MM.1S (cell line): ENCODE measurements at regions not wholly inside any gene's neighbourhood (a gene's known extent, or its start where the extent isn't known, plus 50 kb on each side); places are given as distances from the start of the nearest gene placed in this dataset.

Experiments
- DNase-seq: peaks from one replicate; pipeline ENCODE4 v3.0.0-alpha.2; 2015
- H2AFZ ChIP-seq: fragments of 300-600 bp; sonication (generic); 2 replicates; pipeline ENCODE4 v1.6.0; 2016; ENCODE audit warnings: antibody characterized with exemption, low read length
- H3F3A ChIP-seq: fragments of 300-600 bp; sonication (generic); 2 replicates; pipeline ENCODE4 v1.6.1; 2016; ENCODE audit warnings: mild to moderate bottlenecking, antibody characterized with exemption, low read length, moderate library complexity, mixed read lengths; ENCODE audit not compliant: insufficient read depth
- H3K27ac ChIP-seq: fragments of 300-600 bp; sonication (generic); 2 replicates; pipeline ENCODE4 v1.5.1; 2016; ENCODE audit warnings: mild to moderate bottlenecking, low read length
- H3K27me3 ChIP-seq: fragments of 300-600 bp; sonication (generic); replicated peaks from 2 replicates; pipeline ENCODE4 v1.6.0; 2016; ENCODE audit warnings: low read length; ENCODE audit not compliant: insufficient read depth
- H3K36me3 ChIP-seq: fragments of 300-600 bp; sonication (generic); replicated peaks from 2 replicates; pipeline ENCODE4 v1.6.1; 2016; ENCODE audit warnings: mild to moderate bottlenecking, low read length, mixed read lengths; ENCODE audit not compliant: insufficient read depth
- H3K4me1 ChIP-seq: fragments of 300-600 bp; sonication (generic); 2 replicates; pipeline ENCODE4 v1.6.1; 2016; ENCODE audit warnings: low read length, mixed read lengths
- H3K4me2 ChIP-seq: fragments of 300-600 bp; sonication (generic); 2 replicates; pipeline ENCODE4 v1.6.0; 2016; ENCODE audit warnings: low read depth, low read length
- H3K4me3 ChIP-seq: fragments of 300-600 bp; sonication (generic); 2 replicates; pipeline ENCODE4 v1.5.1; 2016; ENCODE audit warnings: low read length, mixed read lengths
- H3K79me2 ChIP-seq: fragments of 300-600 bp; sonication (generic); 2 replicates; pipeline ENCODE4 v1.6.1; 2016; ENCODE audit warnings: mixed run types, low read length, mixed read lengths
- H3K9ac ChIP-seq: fragments of 300-600 bp; sonication (generic); 2 replicates; pipeline ENCODE4 v1.6.1; 2016; ENCODE audit warnings: low read length, mixed read lengths
- H3K9me2 ChIP-seq: fragments of 300-600 bp; sonication (generic); replicated peaks from 2 replicates; pipeline ENCODE4 v1.6.1; 2016; ENCODE audit warnings: mild to moderate bottlenecking, low read length, mixed read lengths; ENCODE audit not compliant: insufficient read depth
- H3K9me3 ChIP-seq: fragments of 300-600 bp; sonication (generic); replicated peaks from 2 replicates; pipeline ENCODE4 v1.6.1; 2016; ENCODE audit warnings: mild to moderate bottlenecking, low read length, mixed read lengths; ENCODE audit not compliant: insufficient read depth
- H4K20me1 ChIP-seq: fragments of 300-600 bp; sonication (generic); 2 replicates; pipeline ENCODE4 v1.6.1; 2016; ENCODE audit warnings: mild to moderate bottlenecking, low read length, moderate library complexity, mixed read lengths; ENCODE audit not compliant: insufficient read depth
- CTCF ChIP-seq: fragments of 300-600 bp; sonication (generic); IDR thresholded peaks from 2 replicates; pipeline ENCODE4 v1.5.1; 2016; ENCODE audit warnings: antibody characterized with exemption, low read length, mixed read lengths
- EZH2 ChIP-seq: fragments of 300-600 bp; sonication (generic); optimal IDR thresholded peaks from 2 replicates; pipeline ENCODE3; 2017; ENCODE audit warnings: low read depth, mild to moderate bottlenecking, antibody characterized with exemption, low read length, mixed read lengths
- EZH2phosphoT487 ChIP-seq: fragments of 300-600 bp; sonication (generic); IDR thresholded peaks from 2 replicates; pipeline ENCODE4 v1.6.1; 2018; ENCODE audit warnings: antibody characterized with exemption, low read length

- Histone ChIP-seq H2AFZ (no peak overlapping the region), H3K4me1 (no peaks in the 10 kb centered on the region), H3K9me2 (no peaks in the 10 kb centered on the region)
Observed at GRCh38 chr16:79982862-79983261, 382.3 kb upstream of the MAF start.

GRCh38 chr16:79982361-79982760 lies 381.8 kb upstream of the MAF start:
- Histone ChIP-seq H3K27me3 (no peaks in the 10 kb centered on the region), H3F3A (no peaks in the 10 kb centered on the region), H3K27ac (no peak overlapping the region), H3K79me2 (no peaks in the 10 kb centered on the region), H3K9me2 (no peaks in the 10 kb centered on the region), H3K4me3 (no peak overlapping the region), H4K20me1 (no peaks in the 10 kb centered on the region), H3K4me2 (no peak overlapping the region), H2AFZ (no peak overlapping the region), H3K9me3 (no peaks in the 10 kb centered on the region), H3K9ac (no peak overlapping the region), H3K4me1 (no peaks in the 10 kb centered on the region), H3K36me3 (no peaks in the 10 kb centered on the region)
- no peak for DNase-seq
- no peak for TF ChIP-seq CTCF
- no peak for TF ChIP-seq EZH2phosphoT487
- TF ChIP-seq EZH2, result no peak

More at GRCh38 chr16:79982862-79983261, 382.3 kb upstream of the MAF start:
- Histone ChIP-seq H3K9ac (no peak overlapping the region), H3K9me3 (no peaks in the 10 kb centered on the region), H3K4me2 (no peak overlapping the region), H3K79me2 (no peaks in the 10 kb centered on the region), H3K27ac (no peak overlapping the region), H3K4me3 (no peak overlapping the region), H4K20me1 (no peaks in the 10 kb centered on the region), H3F3A (no peaks in the 10 kb centered on the region), H3K27me3 (no peaks in the 10 kb centered on the region), H3K36me3 (no peaks in the 10 kb centered on the region)
- no peak for TF ChIP-seq EZH2
- no peak for TF ChIP-seq CTCF
- no peak for TF ChIP-seq EZH2phosphoT487
- no peak for DNase-seq

- H3K27me3 ChIP-seq, result no peaks in the 10 kb centered on the region
- DNase-seq, result no peak
- H3K4me1 ChIP-seq, result no peaks in the 10 kb centered on the region
Observed at GRCh38 chr16:79981814-79982213, 381.3 kb upstream of the MAF start.

More at GRCh38 chr16:79981814-79982213, 381.3 kb upstream of the MAF start:
- no peak overlapping the region for H3K4me3 ChIP-seq
- no peaks in the 10 kb centered on the region for H3K36me3 ChIP-seq
- TF ChIP-seq CTCF (no peak), EZH2phosphoT487 (no peak), EZH2 (no peak)
- H3F3A ChIP-seq, result no peaks in the 10 kb centered on the region
- no peak overlapping the region for H3K27ac ChIP-seq
- H3K9me2 ChIP-seq, result no peaks in the 10 kb centered on the region
- no peak overlapping the region for H3K9ac ChIP-seq
- H3K9me3 ChIP-seq, result no peaks in the 10 kb centered on the region
- no peak overlapping the region for H2AFZ ChIP-seq
- H3K79me2 ChIP-seq, result no peaks in the 10 kb centered on the region
- no peaks in the 10 kb centered on the region for H4K20me1 ChIP-seq
- no peak overlapping the region for H3K4me2 ChIP-seq
